Spleen (tissue), 7 donors: ENCODE measurements at regions not wholly inside any gene's neighbourhood (a gene's known extent, or its start where the extent isn't known, plus 50 kb on each side); places are given as distances from the start of the nearest gene placed in this dataset.

ENCODE experiments used
- CTCF ChIP-seq, 11 experiments: fragments of 200-600 bp in 7 of 11; fragments of 450-650 bp in 4 of 11; sonication (generic) in 4 of 11; IDR thresholded peaks in 8 of 11; conservative IDR thresholded peaks in 3 of 11; 1 replicate in 7 of 11; 2 replicates in 4 of 11; pipeline versions ENCODE4 v1.4.0 to v1.8.0; 2016 to 2021; ENCODE audit warnings: antibody characterized with exemption in 11 of 11, inconsistent platforms in 4 of 11, mild to moderate bottlenecking in 1 of 11
- POLR2A ChIP-seq, 3 donors: fragments of 450-650 bp; IDR thresholded peaks; one replicate each; pipeline ENCODE4 v1.5.1; 2017; ENCODE audit warnings: antibody characterized with exemption in 3 of 3, mild to moderate bottlenecking in 1 of 3
- donor health status: DM: no; HTN: no; CAD: no; lungs with moderate emphysema.
- donor health status: DM: no; HTN: no; CAD: no.
- donor health status: DM: no; HTN: no; CAD: no.

GRCh38 chr9:32067261-32067660 lies 317.2 kb upstream of the ACO1 start:
- TF ChIP-seq POLR2A (IDR thresholded peaks at IDR 0.05) (no peak), CTCF (IDR thresholded peaks at IDR 0.05 in 8 of 11, conservative IDR thresholded peaks at IDR 0.05 in 3 of 11) (no peak)
